ENCODE measurements at regions not wholly inside any gene's neighbourhood (a gene's known extent, or its start where the extent isn't known, plus 50 kb on each side); places are given as distances from the start of the nearest gene placed in this dataset.

DNA sequence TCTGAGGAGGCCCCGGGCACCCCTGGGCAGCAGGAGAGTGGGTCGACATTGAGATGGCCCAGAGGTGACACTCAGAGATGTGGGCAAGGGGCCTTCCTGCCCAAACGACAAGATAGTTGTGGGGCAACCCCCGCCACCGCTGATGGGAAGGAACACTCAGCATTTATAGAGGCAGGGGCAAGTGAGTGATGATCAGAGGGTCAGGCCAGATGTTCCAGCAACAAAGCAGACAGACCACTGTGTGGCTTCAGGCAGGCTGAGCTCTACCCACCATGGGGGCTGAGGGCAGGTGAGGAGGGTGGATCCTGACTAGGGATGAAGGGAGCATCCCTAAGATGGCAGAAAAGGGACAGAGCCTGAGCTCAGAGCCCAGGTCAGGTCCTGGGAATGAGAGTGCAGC is 362.7 kb downstream of the PTPRU start:
- Histone ChIP-seq H3K4me1 (no peaks in the 10 kb centered on the region), H3K27me3 (replicated peaks in 1 of 7) (peaks cover 0 to 31% (median 0%) of the 10 kb centered on the region in 7 donors), H3K4me3 (no peak overlapping the region), H3K36me3 (no peaks in the 10 kb centered on the region), H3K27ac (no peak overlapping the region), H3K9me3 (no peaks in the 10 kb centered on the region)
- intact Hi-C loops (cut with DNase I; ENCODE audit: low total_unique reads) = no loop called here
- TF ChIP-seq, protein P1, sequence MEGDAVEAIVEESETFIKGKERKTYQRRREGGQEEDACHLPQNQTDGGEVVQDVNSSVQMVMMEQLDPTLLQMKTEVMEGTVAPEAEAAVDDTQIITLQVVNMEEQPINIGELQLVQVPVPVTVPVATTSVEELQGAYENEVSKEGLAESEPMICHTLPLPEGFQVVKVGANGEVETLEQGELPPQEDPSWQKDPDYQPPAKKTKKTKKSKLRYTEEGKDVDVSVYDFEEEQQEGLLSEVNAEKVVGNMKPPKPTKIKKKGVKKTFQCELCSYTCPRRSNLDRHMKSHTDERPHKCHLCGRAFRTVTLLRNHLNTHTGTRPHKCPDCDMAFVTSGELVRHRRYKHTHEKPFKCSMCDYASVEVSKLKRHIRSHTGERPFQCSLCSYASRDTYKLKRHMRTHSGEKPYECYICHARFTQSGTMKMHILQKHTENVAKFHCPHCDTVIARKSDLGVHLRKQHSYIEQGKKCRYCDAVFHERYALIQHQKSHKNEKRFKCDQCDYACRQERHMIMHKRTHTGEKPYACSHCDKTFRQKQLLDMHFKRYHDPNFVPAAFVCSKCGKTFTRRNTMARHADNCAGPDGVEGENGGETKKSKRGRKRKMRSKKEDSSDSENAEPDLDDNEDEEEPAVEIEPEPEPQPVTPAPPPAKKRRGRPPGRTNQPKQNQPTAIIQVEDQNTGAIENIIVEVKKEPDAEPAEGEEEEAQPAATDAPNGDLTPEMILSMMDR (IDR thresholded peaks at IDR 0.05 in 8 of 11, conservative IDR thresholded peaks at IDR 0.05 in 3 of 11) = no peak
- no peak for TF ChIP-seq POLR2AphosphoS5 (IDR thresholded peaks at IDR 0.05)
- no peak for TF ChIP-seq POLR2A (IDR thresholded peaks at IDR 0.05)
- DNase-seq = no peak
- 70 to 93% (median 84%) methylated on average over 4 to 5 of the region's 5 CpGs for WGBS, 5 donors

DNA sequence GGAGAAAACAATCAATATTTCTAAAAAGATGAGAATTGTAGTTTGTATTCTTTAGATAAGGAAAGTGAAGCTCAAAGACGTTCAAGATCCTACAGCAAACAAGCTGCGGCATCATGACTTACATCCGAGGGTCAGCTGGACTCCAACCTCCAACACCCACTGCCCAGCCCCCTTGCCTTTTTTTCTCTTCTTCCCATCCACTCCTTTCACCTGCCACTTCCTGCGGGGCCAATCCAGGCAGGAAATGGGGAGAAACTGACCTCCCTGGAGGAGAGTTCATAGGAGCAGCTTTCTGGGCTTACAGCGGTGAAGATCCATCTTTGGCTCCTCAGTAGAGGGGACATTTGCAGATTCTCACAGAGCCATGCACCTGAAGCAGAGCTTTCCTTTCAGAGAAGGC is 361.5 kb downstream of the PTPRU start:
- TF ChIP-seq, protein P1 (IDR thresholded peaks at IDR 0.05 in 8 of 11, conservative IDR thresholded peaks at IDR 0.05 in 3 of 11) = no peak
- TF ChIP-seq POLR2AphosphoS5 (IDR thresholded peaks at IDR 0.05) (no peak), POLR2A (IDR thresholded peaks at IDR 0.05) (no peak)
- Histone ChIP-seq H3K27ac (no peak overlapping the region), H3K4me1 (no peaks in the 10 kb centered on the region), H3K27me3 (replicated peaks in 1 of 7) (peaks cover 0 to 34% (median 0%) of the 10 kb centered on the region in 7 donors), H3K9me3 (no peaks in the 10 kb centered on the region), H3K4me3 (no peak overlapping the region), H3K36me3 (no peaks in the 10 kb centered on the region)
- 80 to 84% (median 83%) methylated on average over 5 of the region's 5 CpGs for WGBS, 5 donors
- DNase-seq = no peak
- intact Hi-C loops (cut with DNase I; ENCODE audit: low total_unique reads) = no loop called here

DNA sequence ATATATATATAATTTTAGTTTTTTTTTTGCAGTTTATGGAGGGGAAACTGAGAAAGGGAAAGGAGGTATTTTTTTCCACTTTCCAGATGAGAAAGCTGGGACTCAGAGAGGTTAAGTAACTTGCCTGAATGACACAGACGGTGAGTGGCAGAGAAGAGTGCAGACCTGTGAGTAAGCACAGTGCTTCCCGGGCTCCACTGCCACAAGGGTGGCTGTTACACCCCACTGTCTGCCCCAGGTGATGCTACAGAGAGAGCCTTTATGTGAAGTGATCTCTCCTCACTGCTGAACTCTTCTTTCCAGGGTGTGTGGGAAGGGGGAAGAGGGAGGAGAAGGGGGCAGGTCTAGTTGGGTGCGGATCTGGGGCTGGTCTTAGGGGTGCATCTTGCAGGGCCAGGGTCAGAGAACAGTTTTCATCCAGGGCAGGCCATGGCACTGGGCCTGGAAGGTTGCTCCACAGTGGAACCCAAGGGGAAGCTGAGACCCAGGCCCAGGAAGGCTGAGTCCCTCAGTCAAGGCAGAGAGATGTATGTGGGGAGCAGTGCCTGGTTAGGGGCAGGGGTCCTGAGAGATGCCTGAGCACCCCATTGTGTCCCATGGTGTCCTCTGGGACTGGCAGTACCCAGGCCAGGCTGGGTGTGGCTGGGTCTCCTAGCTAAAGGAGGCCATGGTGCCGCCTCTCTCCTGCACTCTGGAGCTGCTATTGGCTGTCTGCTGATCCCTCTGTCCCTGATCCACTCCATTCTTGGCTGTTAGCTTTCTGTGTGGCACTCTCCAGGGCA is 357.5 kb downstream of the PTPRU start:
- intact Hi-C loops (cut with DNase I; ENCODE audit: low total_unique reads) = no loop called here
- no peaks in the 10 kb centered on the region for H3K4me1 ChIP-seq
- no peaks in the 10 kb centered on the region for H3K36me3 ChIP-seq
- no peak overlapping the region for H3K27ac ChIP-seq
- peaks cover 0 to 34% (median 0%) of the 10 kb centered on the region in 7 donors for H3K27me3 ChIP-seq (replicated peaks in 1 of 7)
- TF ChIP-seq POLR2A (IDR thresholded peaks at IDR 0.05) (no peak), POLR2AphosphoS5 (IDR thresholded peaks at IDR 0.05) (no peak)
- TF ChIP-seq, protein P1 (IDR thresholded peaks at IDR 0.05 in 8 of 11, conservative IDR thresholded peaks at IDR 0.05 in 3 of 11) = no peak
- no peaks in the 10 kb centered on the region for H3K9me3 ChIP-seq
- WGBS, 5 donors = 73 to 89% (median 79%) methylated on average over 4 of the region's 4 CpGs
- DNase-seq = no peak
- no peak overlapping the region for H3K4me3 ChIP-seq

DNA sequence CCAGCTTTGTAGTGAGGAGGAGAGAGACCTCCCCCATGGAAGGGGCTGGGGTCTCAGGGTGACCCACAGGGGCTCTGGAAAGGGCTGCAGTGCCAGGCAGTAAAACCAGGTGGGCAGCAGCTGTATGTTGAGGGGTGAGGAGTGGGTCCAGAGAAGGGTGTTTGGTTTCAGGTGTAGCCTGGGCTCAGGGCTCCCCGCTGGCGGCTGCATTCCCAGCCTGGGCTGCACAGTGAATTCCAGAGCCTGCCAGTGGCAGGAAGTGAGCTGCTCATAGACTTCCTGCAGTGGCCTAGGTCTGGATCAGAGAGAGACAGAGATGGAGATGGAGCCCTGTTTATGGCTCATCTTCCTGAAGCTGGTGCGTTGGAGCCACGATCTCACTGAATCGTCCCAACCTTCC is 356.4 kb downstream of the PTPRU start:
- Histone ChIP-seq H3K27me3 (replicated peaks in 1 of 7) (peaks cover 0 to 30% (median 0%) of the 10 kb centered on the region in 7 donors), H3K4me1 (no peaks in the 10 kb centered on the region), H3K27ac (no peak overlapping the region), H3K4me3 (no peak overlapping the region), H3K9me3 (no peaks in the 10 kb centered on the region), H3K36me3 (no peaks in the 10 kb centered on the region)
- TF ChIP-seq, protein P1 (IDR thresholded peaks at IDR 0.05 in 8 of 11, conservative IDR thresholded peaks at IDR 0.05 in 3 of 11) = no peak
- TF ChIP-seq POLR2A (IDR thresholded peaks at IDR 0.05) = no peak
- 29 to 46% (median 38%) methylated on average over 4 to 5 of the region's 5 CpGs for WGBS, 5 donors
- DNase-seq = no peak
- intact Hi-C loops (cut with DNase I; ENCODE audit: low total_unique reads) = no loop called here

All from spleen (tissue), 11 donors.